Activated CD8-positive, alpha-beta memory T cell treated with anti-CD3 and anti-CD28 coated beads, Interleukin-2, amount 10 ng/mL, durations not matched to agents 7 days and 5 days (primary cell): ENCODE measurements at regions not wholly inside any gene's neighbourhood (a gene's known extent, or its start where the extent isn't known, plus 50 kb on each side); places are given as distances from the start of the nearest gene placed in this dataset.
"Not testable (repeated sequence)": the region's sequence is repeated elsewhere in the genome, so short reads cannot be mapped to it uniquely, and the experiment has no call there.

ENCODE experiments used
- ATAC-seq: fragments of 150-1000 bp; cut with Tn5 transposase; one replicate; pipeline ENCODE4 v1.10.0; 2021; ENCODE audit warnings: moderate library complexity
- CTCF ChIA-PET: fragments of 350-600 bp; sonication (Branson Sonifier 250); formaldehyde crosslinking; loops from one replicate; lab custom pipeline; 2021; ENCODE audit warnings: antibody characterized with exemption; lab: Charles Lee
- DNase-seq: peaks from one replicate; pipeline ENCODE4 v3.0.0-alpha.2; 2020
- H3K27ac Mint-ChIP-seq: one replicate; pipeline ENCODE4 v1.8.0; 2021; ENCODE audit warnings: mild to moderate bottlenecking, mixed read lengths
- H3K27me3 Mint-ChIP-seq: one replicate; pipeline ENCODE4 v1.8.0; 2021; ENCODE audit warnings: mixed read lengths
- H3K36me3 Mint-ChIP-seq: one replicate; pipeline ENCODE4 v1.8.0; 2021; ENCODE audit warnings: mild to moderate bottlenecking, mixed read lengths
- H3K4me1 Mint-ChIP-seq: one replicate; pipeline ENCODE4 v1.8.0; 2021; ENCODE audit warnings: mixed read lengths
- H3K4me3 Mint-ChIP-seq: one replicate; pipeline ENCODE4 v1.8.0; 2021; ENCODE audit warnings: mild to moderate bottlenecking, moderate library complexity, mixed read lengths
- H3K9me3 Mint-ChIP-seq: one replicate; pipeline ENCODE4 v1.8.0; 2022; ENCODE audit warnings: low read depth, mixed read lengths

GRCh38 chr10:33937036-33937730 lies 602.7 kb upstream of the NRP1 start:
- ATAC-seq = no peak
- Mint-ChIP-seq H3K4me3 (no peak overlapping the region), H3K9me3 (no peaks in the 10 kb centered on the region), H3K36me3 (no peaks in the 10 kb centered on the region), H3K27me3 (no peaks in the 10 kb centered on the region), H3K4me1 (no peaks in the 10 kb centered on the region), H3K27ac (no peak overlapping the region)
- CTCF ChIA-PET = no interaction called here
- DNase-seq = no peak

DNA sequence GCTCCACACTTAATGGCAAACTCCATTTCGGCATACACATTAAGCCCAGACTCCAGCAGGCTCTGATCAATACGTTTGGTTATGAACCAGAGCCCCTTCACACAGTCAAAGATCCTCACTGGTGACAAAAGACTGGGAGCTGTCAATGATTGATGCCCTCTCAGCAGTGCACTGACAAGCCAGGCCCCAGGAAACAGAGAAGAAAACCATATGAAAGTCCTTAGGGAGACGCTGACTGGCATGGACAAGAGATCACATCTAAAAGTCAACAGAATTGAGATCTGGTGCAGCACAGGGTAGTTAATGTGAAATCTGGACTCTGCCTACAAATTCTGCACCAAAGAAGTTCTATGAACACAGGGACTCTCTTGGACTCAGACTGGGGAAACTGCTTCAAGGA lies 600.9 kb upstream of the NRP1 start:
- no peaks in the 10 kb centered on the region for H3K4me1 Mint-ChIP-seq
- CTCF ChIA-PET = no interaction called here
- no peak for ATAC-seq
- H3K9me3 Mint-ChIP-seq = no peaks in the 10 kb centered on the region
- H3K27me3 Mint-ChIP-seq = no peaks in the 10 kb centered on the region
- no peak overlapping the region for H3K27ac Mint-ChIP-seq
- H3K4me3 Mint-ChIP-seq = no peak overlapping the region
- DNase-seq = no peak
- H3K36me3 Mint-ChIP-seq = no peaks in the 10 kb centered on the region

DNA sequence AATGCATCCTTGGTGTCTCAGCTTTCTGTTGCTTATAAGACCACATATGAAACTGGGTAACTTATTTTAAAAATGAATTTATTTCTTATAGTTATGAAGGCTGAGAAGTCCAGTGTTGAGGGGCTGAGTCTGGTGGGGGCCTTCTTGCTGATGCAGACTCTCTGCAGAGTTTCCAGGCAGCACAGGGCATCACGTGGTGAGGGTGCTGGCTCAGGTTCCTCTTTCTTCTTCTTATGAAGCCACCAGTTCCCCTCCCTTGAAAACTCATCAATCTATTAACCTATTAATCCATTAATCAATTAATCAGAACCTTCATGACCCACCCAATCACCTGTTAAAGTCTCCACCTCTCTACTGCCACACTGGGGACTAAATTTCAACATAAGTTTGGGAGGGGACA lies 595.6 kb upstream of the NRP1 start:
- CTCF ChIA-PET = no interaction called here
- no peak overlapping the region for H3K27ac Mint-ChIP-seq

GRCh38 chr10:33927347-33927746 lies 592.9 kb upstream of the NRP1 start:
- CTCF ChIA-PET = no interaction called here
- no peak overlapping the region for H3K4me3 Mint-ChIP-seq
- H3K27ac Mint-ChIP-seq = no peak overlapping the region
- H3K36me3 Mint-ChIP-seq = no peaks in the 10 kb centered on the region
- H3K4me1 Mint-ChIP-seq = no peaks in the 10 kb centered on the region
- H3K27me3 Mint-ChIP-seq = no peaks in the 10 kb centered on the region
- H3K9me3 Mint-ChIP-seq = no peaks in the 10 kb centered on the region
- ATAC-seq = no peak
- DNase-seq = no peak

More for the DNA sequence above, 595.6 kb upstream of the NRP1 start:
- Mint-ChIP-seq H3K36me3 (no peaks in the 10 kb centered on the region), H3K27me3 (no peaks in the 10 kb centered on the region), H3K4me1 (no peaks in the 10 kb centered on the region), H3K4me3 (no peak overlapping the region), H3K9me3 (no peaks in the 10 kb centered on the region)
- ATAC-seq = no peak
- DNase-seq = no peak

DNA sequence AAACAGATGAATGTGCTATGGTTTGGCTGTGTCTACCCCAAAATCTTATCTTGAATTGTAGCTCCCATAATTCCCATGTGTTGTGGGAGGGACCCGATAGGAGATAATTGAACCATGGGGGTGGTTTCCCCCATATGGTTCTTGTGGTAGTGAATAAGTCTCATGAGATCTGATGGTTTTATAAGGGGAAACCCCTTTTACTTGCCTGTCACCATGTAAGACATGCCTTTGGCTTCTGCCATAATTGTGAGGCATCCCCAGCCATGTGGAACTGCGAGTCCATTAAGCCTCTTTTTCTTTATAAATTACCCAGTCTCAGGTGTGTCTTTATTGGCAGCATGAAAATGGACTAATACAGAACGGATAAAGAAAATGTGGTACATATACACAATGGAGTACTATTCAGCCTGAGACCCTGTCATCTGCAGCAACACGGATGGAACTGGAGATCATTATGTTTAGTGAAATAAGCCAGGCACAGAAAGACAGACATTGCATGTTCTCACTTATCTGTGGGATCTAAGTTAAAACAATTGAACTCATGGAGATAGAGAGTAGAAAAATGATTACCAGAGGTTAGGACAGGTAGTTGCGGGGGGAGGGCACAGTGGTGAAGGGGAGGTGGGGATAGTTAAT lies 587.6 kb upstream of the NRP1 start:
- Mint-ChIP-seq H3K9me3 (no peaks in the 10 kb centered on the region), H3K4me1 (no peaks in the 10 kb centered on the region), H3K4me3 (no peak overlapping the region), H3K27me3 (no peaks in the 10 kb centered on the region), H3K27ac (no peak overlapping the region), H3K36me3 (no peaks in the 10 kb centered on the region)
- no peak for DNase-seq
- ATAC-seq = no peak
- CTCF ChIA-PET = no interaction called here

- Mint-ChIP-seq H3K27me3 (no peaks in the 10 kb centered on the region), H3K4me1 (no peaks in the 10 kb centered on the region), H3K27ac (no peak overlapping the region), H3K4me3 (no peak overlapping the region), H3K36me3 (no peaks in the 10 kb centered on the region), H3K9me3 (no peaks in the 10 kb centered on the region)
- DNase-seq (no peak), ATAC-seq (no peak)
- CTCF ChIA-PET = no interaction called here
Measured at GRCh38 chr10:33920351-33920750, 585.9 kb upstream of the NRP1 start.

DNA sequence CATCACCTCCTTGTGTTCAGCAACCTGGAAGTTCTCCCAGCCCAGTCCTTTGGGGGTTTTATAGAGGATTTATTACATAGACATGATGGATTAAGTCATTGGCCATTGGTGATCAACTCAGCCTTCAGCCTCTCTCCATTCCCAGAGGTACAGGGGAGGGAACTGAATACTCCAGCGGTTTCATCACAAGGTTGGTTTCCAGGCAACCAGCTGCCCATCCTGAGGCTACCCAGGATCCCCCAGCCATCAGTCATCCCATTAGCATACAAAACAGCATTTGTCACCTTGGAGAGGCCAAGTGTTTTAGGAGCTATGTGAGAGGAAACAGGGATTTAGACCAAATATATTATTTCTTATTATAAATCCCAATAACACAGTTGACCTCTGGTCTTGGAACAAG lies 584.8 kb upstream of the NRP1 start:
- CTCF ChIA-PET = no interaction called here
- H3K36me3 Mint-ChIP-seq = no peaks in the 10 kb centered on the region
- H3K9me3 Mint-ChIP-seq = no peaks in the 10 kb centered on the region
- DNase-seq (no peak), ATAC-seq (no peak)
- no peaks in the 10 kb centered on the region for H3K27me3 Mint-ChIP-seq
- H3K4me3 Mint-ChIP-seq = no peak overlapping the region
- no peak overlapping the region for H3K27ac Mint-ChIP-seq
- no peaks in the 10 kb centered on the region for H3K4me1 Mint-ChIP-seq

GRCh38 chr10:33917069-33917780 lies 582.8 kb upstream of the NRP1 start:
- Mint-ChIP-seq H3K9me3 (no peaks in the 10 kb centered on the region), H3K4me3 (no peak overlapping the region), H3K4me1 (no peaks in the 10 kb centered on the region), H3K27me3 (no peaks in the 10 kb centered on the region), H3K27ac (no peak overlapping the region), H3K36me3 (no peaks in the 10 kb centered on the region)
- CTCF ChIA-PET = no interaction called here
- ATAC-seq (no peak), DNase-seq (no peak)

DNA sequence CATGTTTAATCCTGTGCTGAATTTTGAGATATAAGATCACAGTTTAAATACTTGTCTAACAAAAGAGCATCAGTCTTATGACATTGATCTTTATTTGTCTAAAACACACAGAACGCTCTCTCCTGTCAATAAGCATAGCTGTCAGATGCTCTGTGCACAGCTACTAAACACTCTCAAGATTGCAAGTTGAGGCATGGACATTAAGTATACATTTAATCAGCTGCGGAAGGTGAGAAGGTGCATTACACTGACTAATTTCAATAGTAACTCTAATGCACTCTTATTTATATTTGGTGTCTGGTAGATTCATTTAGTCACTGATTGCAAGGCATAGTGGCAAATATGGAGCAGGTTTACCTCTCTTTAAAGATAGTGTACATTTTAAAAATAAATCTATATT lies 580.3 kb upstream of the NRP1 start:
- H3K4me1 Mint-ChIP-seq = no peaks in the 10 kb centered on the region
- DNase-seq = no peak
- no peak for ATAC-seq
- H3K9me3 Mint-ChIP-seq = no peaks in the 10 kb centered on the region
- CTCF ChIA-PET = no interaction called here
- H3K27me3 Mint-ChIP-seq = no peaks in the 10 kb centered on the region
- no peaks in the 10 kb centered on the region for H3K36me3 Mint-ChIP-seq
- no peak overlapping the region for H3K4me3 Mint-ChIP-seq
- no peak overlapping the region for H3K27ac Mint-ChIP-seq

DNA sequence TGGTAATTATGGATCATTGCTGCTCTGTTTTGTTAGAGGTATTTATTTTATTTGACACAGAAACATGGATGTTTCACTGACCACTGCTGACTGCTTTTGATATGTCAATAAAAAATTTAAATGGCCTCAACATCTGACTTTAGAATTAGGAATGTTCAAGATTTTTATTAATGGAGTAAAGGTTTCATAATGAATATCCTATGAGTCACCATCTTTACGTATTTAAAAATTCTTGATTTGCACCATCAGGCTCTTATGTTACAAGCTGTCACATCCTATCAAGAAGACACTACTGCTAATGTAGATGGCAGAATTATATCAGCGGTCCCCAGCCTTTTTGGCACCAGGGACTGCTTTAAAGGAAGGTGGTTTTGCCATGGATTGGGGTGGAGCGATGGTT lies 578.7 kb upstream of the NRP1 start:
- no peak overlapping the region for H3K4me3 Mint-ChIP-seq

GRCh38 chr10:33909476-33909875 lies 575.0 kb upstream of the NRP1 start:
- DNase-seq, H3K27me3 Mint-ChIP-seq, H3K36me3 Mint-ChIP-seq, H3K4me3 Mint-ChIP-seq, H3K27ac Mint-ChIP-seq, ATAC-seq, H3K4me1 Mint-ChIP-seq, H3K9me3 Mint-ChIP-seq, CTCF ChIA-PET: not testable (repeated sequence)

More for the DNA sequence above, 578.7 kb upstream of the NRP1 start:
- H3K27ac Mint-ChIP-seq = no peak overlapping the region
- H3K9me3 Mint-ChIP-seq = no peaks in the 10 kb centered on the region
- ATAC-seq (no peak), DNase-seq (no peak)
- no peaks in the 10 kb centered on the region for H3K4me1 Mint-ChIP-seq
- H3K36me3 Mint-ChIP-seq = no peaks in the 10 kb centered on the region
- CTCF ChIA-PET = no interaction called here
- no peaks in the 10 kb centered on the region for H3K27me3 Mint-ChIP-seq

DNA sequence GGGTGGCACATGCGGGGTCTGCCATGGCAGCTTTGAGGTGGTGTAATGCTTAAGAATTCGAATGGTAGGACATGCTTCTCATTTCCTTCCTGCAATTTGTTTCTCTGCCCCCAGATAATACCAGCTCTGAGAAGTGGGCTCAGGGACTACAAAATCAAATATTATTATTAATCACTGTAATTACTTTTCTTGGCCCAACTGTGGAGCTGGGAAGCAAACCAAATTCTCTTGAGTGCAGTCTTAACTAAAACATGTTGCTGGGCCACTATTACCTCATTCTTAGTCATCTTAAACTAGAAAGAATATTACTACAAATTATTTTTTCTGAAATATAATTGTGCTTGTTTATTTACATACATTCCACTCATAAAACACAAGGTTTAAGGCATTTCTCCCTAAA lies 566.7 kb upstream of the NRP1 start:
- ATAC-seq (no peak), DNase-seq (no peak)
- H3K36me3 Mint-ChIP-seq = no peaks in the 10 kb centered on the region
- no peaks in the 10 kb centered on the region for H3K9me3 Mint-ChIP-seq
- H3K4me3 Mint-ChIP-seq = no peak overlapping the region
- H3K4me1 Mint-ChIP-seq = no peaks in the 10 kb centered on the region
- no peak overlapping the region for H3K27ac Mint-ChIP-seq
- H3K27me3 Mint-ChIP-seq = no peaks in the 10 kb centered on the region
- CTCF ChIA-PET = no interaction called here

DNA sequence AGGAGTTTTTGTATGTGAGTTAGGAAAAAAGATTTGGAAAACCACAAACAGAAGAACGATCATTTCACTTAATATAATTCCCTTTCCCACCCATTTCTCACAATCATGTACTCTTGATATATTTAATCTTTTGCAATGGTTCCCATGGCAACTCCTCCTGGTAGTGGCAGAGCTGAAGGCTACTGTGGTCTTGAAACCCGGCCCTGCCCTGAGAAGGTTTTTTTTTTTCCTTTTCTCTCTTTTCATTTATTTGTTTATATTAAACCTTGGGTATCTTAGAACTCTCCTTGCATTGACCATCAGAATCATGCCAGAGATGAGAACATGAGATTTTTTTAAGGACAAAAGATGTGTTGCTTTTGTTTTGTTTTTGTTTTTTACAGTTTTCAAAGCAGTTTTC lies 566.1 kb upstream of the NRP1 start:
- CTCF ChIA-PET = no interaction called here
- H3K27me3 Mint-ChIP-seq = no peaks in the 10 kb centered on the region
- no peaks in the 10 kb centered on the region for H3K4me1 Mint-ChIP-seq
- DNase-seq = no peak
- H3K4me3 Mint-ChIP-seq = no peak overlapping the region
- no peak for ATAC-seq
- no peak overlapping the region for H3K27ac Mint-ChIP-seq
- no peaks in the 10 kb centered on the region for H3K9me3 Mint-ChIP-seq
- H3K36me3 Mint-ChIP-seq = no peaks in the 10 kb centered on the region
